ENCODE measurements at regions not wholly inside any gene's neighbourhood (a gene's known extent, or its start where the extent isn't known, plus 50 kb on each side); places are given as distances from the start of the nearest gene placed in this dataset.
"Not testable (repeated sequence)": the region's sequence is repeated elsewhere in the genome, so short reads cannot be mapped to it uniquely, and the experiment has no call there.

DNA sequence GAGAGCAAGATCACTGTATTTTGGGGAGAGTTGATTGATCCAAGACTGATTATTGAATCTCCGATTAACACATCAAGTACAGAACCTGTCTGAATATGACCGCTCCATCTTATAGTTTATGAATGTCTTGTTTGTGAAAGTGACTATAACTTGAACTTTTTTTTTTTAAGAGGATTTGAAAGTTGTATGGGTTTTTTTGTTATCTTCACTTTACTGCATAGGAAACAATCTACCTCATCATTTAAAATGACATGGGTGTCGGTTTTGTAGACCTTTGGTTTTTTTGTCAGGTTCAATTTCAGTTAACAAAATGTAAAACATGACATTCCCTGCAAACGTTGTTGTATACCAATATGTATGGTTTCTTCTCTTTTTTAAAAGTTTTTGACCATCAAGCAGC, 103.0 kb upstream of the NUDT6 start:
- TF ChIP-seq, protein P1, sequence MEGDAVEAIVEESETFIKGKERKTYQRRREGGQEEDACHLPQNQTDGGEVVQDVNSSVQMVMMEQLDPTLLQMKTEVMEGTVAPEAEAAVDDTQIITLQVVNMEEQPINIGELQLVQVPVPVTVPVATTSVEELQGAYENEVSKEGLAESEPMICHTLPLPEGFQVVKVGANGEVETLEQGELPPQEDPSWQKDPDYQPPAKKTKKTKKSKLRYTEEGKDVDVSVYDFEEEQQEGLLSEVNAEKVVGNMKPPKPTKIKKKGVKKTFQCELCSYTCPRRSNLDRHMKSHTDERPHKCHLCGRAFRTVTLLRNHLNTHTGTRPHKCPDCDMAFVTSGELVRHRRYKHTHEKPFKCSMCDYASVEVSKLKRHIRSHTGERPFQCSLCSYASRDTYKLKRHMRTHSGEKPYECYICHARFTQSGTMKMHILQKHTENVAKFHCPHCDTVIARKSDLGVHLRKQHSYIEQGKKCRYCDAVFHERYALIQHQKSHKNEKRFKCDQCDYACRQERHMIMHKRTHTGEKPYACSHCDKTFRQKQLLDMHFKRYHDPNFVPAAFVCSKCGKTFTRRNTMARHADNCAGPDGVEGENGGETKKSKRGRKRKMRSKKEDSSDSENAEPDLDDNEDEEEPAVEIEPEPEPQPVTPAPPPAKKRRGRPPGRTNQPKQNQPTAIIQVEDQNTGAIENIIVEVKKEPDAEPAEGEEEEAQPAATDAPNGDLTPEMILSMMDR (IDR thresholded peaks at IDR 0.05; ENCODE audit: borderline replicate concordance, insufficient read depth, low read depth, low read length), result no peak
- no peak overlapping the region for H3K4me3 ChIP-seq (ENCODE audit: low read depth, low read length)

DNA sequence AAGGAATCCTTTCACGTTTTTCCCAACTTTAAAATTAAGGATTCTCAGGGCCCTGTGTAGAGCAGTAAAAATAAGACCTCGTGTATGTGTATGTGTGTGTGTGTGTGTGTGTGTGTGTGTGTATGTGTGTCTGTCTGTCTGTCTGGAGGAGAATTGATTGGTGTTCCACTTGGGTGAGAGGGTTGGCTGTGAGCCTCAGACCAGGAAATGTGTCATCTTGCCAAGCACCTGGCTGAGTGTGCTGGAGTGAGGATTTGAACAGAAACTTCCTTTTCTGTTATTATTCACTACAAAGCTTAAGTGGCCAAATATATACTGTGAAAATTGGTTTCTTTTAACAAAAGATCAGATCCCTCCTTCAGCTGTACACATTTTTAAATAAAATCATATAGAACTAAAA, 103.6 kb upstream of the NUDT6 start:
- not testable (repeated sequence) for H3K4me3 ChIP-seq (ENCODE audit: low read depth, low read length)

DNA sequence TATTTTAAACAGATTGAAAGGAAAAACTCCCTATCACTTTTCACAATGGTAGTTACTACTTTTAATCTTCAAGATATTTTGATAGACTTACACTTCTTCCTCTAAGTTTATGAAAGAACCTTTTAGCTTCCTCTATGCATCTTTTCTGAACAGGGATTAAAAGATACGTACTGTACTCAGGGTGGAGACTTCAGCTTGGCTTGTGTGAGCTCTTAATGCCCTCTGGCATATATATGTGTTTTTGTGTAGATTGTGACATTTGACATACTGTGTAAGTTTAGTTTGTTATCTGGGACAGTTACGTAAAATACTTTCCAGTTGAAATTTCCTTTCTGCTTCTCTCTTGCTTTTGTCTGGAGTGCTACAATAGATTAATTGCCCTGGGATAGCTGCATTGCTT, 109.3 kb upstream of the NUDT6 start:
- no peak overlapping the region for H3K4me3 ChIP-seq (ENCODE audit: low read depth, low read length)

DNA sequence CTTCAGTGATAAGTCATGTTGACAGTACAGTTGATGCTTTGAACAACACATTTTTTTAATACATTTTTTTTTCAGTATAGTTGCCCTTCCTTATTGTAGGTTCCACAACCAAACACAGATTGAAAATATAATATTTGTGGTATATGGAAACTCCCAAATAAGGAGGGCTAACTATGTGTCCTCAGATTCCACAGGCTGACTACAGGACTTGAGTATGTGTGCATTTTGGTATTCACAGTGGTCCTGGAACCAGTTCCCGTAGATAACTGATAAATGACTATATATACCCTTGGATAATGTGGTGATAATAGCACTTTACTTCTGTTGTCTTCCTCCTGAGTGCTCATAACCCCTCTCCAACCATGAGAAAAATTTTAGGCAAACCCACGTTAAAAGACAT, 111.6 kb upstream of the NUDT6 start:
- no peak overlapping the region for H3K4me3 ChIP-seq (ENCODE audit: low read depth, low read length)
- TF ChIP-seq, protein P1 (IDR thresholded peaks at IDR 0.05; ENCODE audit: borderline replicate concordance, insufficient read depth, low read depth, low read length), result no peak

More for the DNA sequence above, 109.3 kb upstream of the NUDT6 start:
- TF ChIP-seq, protein P1 (IDR thresholded peaks at IDR 0.05; ENCODE audit: borderline replicate concordance, insufficient read depth, low read depth, low read length), result no peak

DNA sequence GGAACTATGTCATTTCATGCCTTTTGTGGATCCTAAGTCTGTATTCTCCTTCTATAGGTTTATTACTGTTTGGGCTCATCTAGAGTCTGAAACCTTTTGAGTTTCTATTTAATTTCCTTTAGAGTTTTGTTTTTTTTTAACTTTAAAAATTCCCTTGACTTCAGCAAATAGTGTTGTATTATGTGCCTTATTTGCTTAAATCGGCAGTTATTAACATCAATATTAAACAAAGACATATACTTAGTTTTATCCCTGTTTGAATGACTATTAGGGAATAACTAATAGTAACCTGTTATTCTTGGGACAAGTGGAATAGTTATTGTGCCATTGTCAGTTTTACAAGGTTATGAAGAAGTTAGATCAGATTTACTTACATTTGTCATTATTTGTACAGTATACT, 112.8 kb upstream of the NUDT6 start:
- TF ChIP-seq, protein P1 (IDR thresholded peaks at IDR 0.05; ENCODE audit: borderline replicate concordance, insufficient read depth, low read depth, low read length), result no peak

DNA sequence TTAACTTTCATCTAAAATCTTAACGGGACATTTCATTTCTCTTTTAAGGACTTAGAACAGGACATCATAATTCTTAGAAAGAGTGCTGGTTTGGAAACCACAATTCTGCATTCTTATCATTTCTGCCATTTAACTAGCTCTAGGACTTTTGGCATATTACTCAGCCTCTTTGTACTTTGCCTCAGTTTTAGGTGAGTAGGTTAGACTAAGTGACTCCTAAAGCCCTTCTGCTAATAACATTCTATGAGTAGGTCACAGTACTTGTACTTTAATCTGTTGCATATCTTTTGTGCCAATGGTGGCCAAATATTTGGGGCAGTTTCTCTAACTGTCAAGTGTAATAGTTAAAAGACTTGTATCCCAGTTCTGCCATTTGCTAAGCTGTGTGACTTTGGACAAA, 115.4 kb upstream of the NUDT6 start:
- TF ChIP-seq, protein P1 (IDR thresholded peaks at IDR 0.05; ENCODE audit: borderline replicate concordance, insufficient read depth, low read depth, low read length), result no peak

More for the DNA sequence above, 112.8 kb upstream of the NUDT6 start:
- H3K4me3 ChIP-seq (ENCODE audit: low read depth, low read length), result no peak overlapping the region

DNA sequence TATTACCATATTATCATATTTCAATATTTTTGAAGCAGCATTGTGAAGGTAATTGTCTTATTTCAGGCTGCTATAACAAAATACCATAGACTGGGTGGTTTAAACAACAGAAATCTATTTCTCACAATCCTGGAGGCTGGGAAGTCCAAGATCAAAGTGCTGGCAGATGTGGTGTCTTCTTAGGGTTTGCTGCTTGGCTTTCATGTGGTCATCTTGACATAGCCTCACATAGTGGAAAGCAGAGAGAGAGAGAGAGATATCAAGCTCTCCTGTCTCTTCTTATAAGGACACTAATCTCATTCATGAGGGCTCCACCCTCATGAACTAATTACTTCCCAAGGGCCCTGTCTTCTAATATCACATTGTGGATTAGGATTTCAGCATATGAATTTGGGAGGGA, 119.7 kb upstream of the NUDT6 start:
- TF ChIP-seq, protein P1 (IDR thresholded peaks at IDR 0.05; ENCODE audit: borderline replicate concordance, insufficient read depth, low read depth, low read length), result no peak
- H3K4me3 ChIP-seq (ENCODE audit: low read depth, low read length), result no peak overlapping the region

More for the DNA sequence above, 115.4 kb upstream of the NUDT6 start:
- H3K4me3 ChIP-seq (ENCODE audit: low read depth, low read length), result no peak overlapping the region

DNA sequence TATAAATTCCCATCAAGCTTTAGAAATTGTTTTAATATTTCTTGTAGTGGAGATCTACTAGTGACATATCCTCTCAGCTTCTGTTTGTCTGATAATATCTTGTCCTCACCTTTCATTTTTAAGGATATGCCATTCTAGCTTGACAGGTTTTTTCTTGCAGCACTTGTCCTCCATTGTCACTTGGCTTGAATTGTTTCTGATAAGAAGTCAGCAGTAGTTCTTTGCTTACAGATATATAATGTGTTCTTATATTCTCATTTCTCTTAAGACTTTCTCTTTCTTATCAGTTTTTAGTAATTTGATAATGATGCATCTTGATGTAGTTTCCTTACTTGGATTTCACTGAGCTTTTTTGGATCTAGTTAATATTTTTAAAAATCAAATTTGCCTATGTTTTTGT, 120.6 kb upstream of the NUDT6 start:
- H3K4me3 ChIP-seq (ENCODE audit: low read depth, low read length), result no peak overlapping the region
- TF ChIP-seq, protein P1 (IDR thresholded peaks at IDR 0.05; ENCODE audit: borderline replicate concordance, insufficient read depth, low read depth, low read length), result no peak
